Natural killer cell treated with Interleukin-12 subunit alpha and Interleukin-12 subunit beta and Interleukin-15 and Interleukin-18, amount 100 ng/mL, for 72 hours (primary cell): ENCODE measurements at regions not wholly inside any gene's neighbourhood (a gene's known extent, or its start where the extent isn't known, plus 50 kb on each side); places are given as distances from the start of the nearest gene placed in this dataset.
"Not testable (repeated sequence)": the region's sequence is repeated elsewhere in the genome, so short reads cannot be mapped to it uniquely, and the experiment has no call there.

ENCODE experiments used
- ATAC-seq, 2 donors: fragments of 150-1000 bp; cut with Tn5 transposase in 1 of 2; sonication (Bioruptor Pico), chemical (Tn5 transposase) in 1 of 2; 2 replicates each; pipeline ENCODE4 v1.10.0; 2021
- DNase-seq: peaks from one replicate; pipeline ENCODE4 v3.0.0; 2022; ENCODE audit warnings: low spot score
- H3K27ac Mint-ChIP-seq, 2 donors: 1 replicate in 1 of 2; 2 replicates in 1 of 2; pipeline ENCODE4 v1.8.0; 2022; ENCODE audit warnings: mixed read lengths in 2 of 2, mild to moderate bottlenecking in 1 of 2, moderate library complexity in 1 of 2
- H3K27me3 Mint-ChIP-seq, 2 donors: 1 replicate in 1 of 2; 2 replicates in 1 of 2; pipeline ENCODE4 v1.8.0; 2022; ENCODE audit warnings: mixed read lengths in 2 of 2
- H3K36me3 Mint-ChIP-seq: one replicate; pipeline ENCODE4 v1.8.0; 2022; ENCODE audit warnings: mixed read lengths
- H3K4me1 Mint-ChIP-seq, 2 donors: 1 replicate in 1 of 2; 2 replicates in 1 of 2; pipeline ENCODE4 v1.8.0; 2022; ENCODE audit warnings: low read depth in 2 of 2, mixed read lengths in 2 of 2, mild to moderate bottlenecking in 1 of 2
- H3K4me3 Mint-ChIP-seq: one replicate; pipeline ENCODE4 v1.8.0; 2022; ENCODE audit warnings: mixed read lengths
- H3K9me3 Mint-ChIP-seq: 2 replicates; pipeline ENCODE4 v1.8.0; 2022; ENCODE audit warnings: mixed read lengths

DNA sequence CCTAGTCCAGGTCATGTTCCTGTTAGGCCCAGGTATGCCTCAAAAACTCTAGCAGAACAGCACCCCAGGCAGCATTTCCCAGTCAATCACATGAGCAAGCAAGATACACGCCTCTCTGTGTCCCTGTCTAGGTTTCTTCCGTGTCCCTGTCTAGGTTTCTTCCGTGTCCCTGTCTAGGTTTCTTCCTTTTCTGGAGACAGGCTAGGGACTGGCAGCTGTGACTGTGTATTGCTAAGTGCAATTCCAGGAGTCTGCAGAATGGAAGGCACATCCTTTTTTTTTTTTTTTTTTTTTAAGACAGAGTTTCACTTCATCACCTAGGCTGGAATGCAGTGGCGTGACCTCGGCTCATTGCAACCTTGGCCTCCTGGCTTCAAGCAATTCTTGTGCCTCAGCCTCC, 77.6 kb downstream of the SETD4 start:
- Mint-ChIP-seq H3K27ac (no peak overlapping the region), H3K27me3 (peaks cover 14 to 39% of the 10 kb centered on the region in 2 donors), H3K36me3 (no peaks in the 10 kb centered on the region), H3K4me1 (no peaks in the 10 kb centered on the region), H3K4me3 (no peak overlapping the region), H3K9me3 (no peaks in the 10 kb centered on the region)
- ATAC-seq (no peak), DNase-seq (no peak)

DNA sequence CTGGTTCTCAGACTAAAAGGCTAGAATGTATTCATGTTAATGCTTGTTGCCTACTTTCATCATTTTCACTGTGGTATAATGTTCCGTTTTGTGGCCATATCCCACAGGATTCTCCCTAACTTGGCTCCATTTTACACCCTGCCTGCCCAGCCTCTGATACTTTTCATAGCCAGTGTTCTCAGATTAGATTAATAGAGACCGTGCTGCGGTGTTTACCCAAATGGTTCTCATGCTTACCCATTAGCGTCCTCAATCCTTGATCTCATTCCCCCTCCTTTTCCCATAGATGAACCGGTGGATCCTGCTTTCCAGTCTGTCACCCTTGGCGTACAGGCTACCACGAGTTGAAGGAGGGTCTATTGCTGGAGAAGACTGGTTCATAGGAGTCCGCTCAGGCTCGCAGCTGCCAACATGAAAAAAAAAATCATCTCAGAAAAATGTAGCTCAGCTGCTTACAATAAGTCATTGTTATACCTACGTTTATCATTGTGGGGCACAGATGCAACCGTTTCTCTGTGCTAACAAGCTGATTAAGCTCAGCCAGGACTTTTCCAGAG, 78.7 kb downstream of the SETD4 start:
- no peak for DNase-seq
- Mint-ChIP-seq H3K27me3 (peaks cover 18 to 40% of the 10 kb centered on the region in 2 donors), H3K36me3 (no peaks in the 10 kb centered on the region), H3K27ac (no peak overlapping the region), H3K4me1 (no peaks in the 10 kb centered on the region), H3K9me3 (no peaks in the 10 kb centered on the region), H3K4me3 (no peak overlapping the region)
- no peak for ATAC-seq

GRCh38 chr21:35980821-35981220, 79.5 kb downstream of the SETD4 start:
- Mint-ChIP-seq H3K9me3 (no peaks in the 10 kb centered on the region), H3K4me1 (no peaks in the 10 kb centered on the region), H3K4me3 (no peak overlapping the region), H3K27me3 (peaks cover 19 to 40% of the 10 kb centered on the region in 2 donors), H3K36me3 (no peaks in the 10 kb centered on the region), H3K27ac (no peak overlapping the region)
- no peak for DNase-seq
- no peak for ATAC-seq

GRCh38 chr21:35977860-35978259, 82.5 kb downstream of the SETD4 start:
- peaks cover 16 to 27% of the 10 kb centered on the region in 2 donors for H3K27me3 Mint-ChIP-seq
- not testable (repeated sequence) for H3K4me1 Mint-ChIP-seq, H3K27ac Mint-ChIP-seq, DNase-seq, H3K36me3 Mint-ChIP-seq, H3K4me3 Mint-ChIP-seq, ATAC-seq, H3K9me3 Mint-ChIP-seq

- DNase-seq = no peak
- Mint-ChIP-seq H3K4me1 (no peaks in the 10 kb centered on the region), H3K9me3 (no peaks in the 10 kb centered on the region), H3K4me3 (no peak overlapping the region), H3K36me3 (no peaks in the 10 kb centered on the region), H3K27me3 (peaks cover 16 to 18% of the 10 kb centered on the region in 2 donors), H3K27ac (no peak overlapping the region)
- ATAC-seq = no peak
Observed at GRCh38 chr21:35976929-35977328, 83.4 kb downstream of the SETD4 start.

- H3K27me3 Mint-ChIP-seq = peaks cover 16 to 18% of the 10 kb centered on the region in 2 donors
- H3K36me3 Mint-ChIP-seq = no peaks in the 10 kb centered on the region
- H3K4me3 Mint-ChIP-seq = no peak overlapping the region
- H3K4me1 Mint-ChIP-seq = no peaks in the 10 kb centered on the region
- ATAC-seq (no peak), DNase-seq (no peak)
- H3K27ac Mint-ChIP-seq = no peak overlapping the region
- no peaks in the 10 kb centered on the region for H3K9me3 Mint-ChIP-seq
Observed at GRCh38 chr21:35976481-35976880, 83.8 kb downstream of the SETD4 start.

DNA sequence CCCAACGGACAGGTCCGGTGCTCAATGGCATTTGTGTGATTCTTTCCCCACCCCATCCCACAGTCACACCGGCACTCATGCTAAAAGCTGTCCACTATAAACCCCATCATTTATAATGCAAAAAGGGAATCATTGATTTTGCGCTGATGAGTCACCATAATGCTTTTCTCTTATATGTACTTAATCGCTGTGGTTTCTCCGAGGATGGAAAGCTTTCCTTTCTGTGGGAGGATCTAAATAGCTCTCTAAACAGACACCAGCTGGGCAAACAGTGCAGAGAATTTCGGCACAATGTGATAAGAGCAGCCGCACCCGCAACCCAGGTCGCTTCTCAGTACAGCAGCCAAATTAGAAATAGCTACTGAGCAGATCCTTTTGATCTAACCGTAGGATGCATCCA, 85.6 kb downstream of the SETD4 start:
- DNase-seq (no peak), ATAC-seq (no peak)
- Mint-ChIP-seq H3K27ac (no peak overlapping the region), H3K27me3 (peaks cover 16 to 18% of the 10 kb centered on the region in 2 donors), H3K36me3 (no peaks in the 10 kb centered on the region), H3K9me3 (no peaks in the 10 kb centered on the region), H3K4me1 (no peaks in the 10 kb centered on the region), H3K4me3 (no peak overlapping the region)

GRCh38 chr21:35971824-35972223, 88.5 kb downstream of the SETD4 start:
- no peak overlapping the region for H3K27ac Mint-ChIP-seq
- no peak for DNase-seq
- no peaks in the 10 kb centered on the region for H3K4me1 Mint-ChIP-seq
- H3K9me3 Mint-ChIP-seq = no peaks in the 10 kb centered on the region
- H3K27me3 Mint-ChIP-seq = peaks cover 0 to 11% of the 10 kb centered on the region in 2 donors
- no peaks in the 10 kb centered on the region for H3K36me3 Mint-ChIP-seq
- ATAC-seq = no peak
- H3K4me3 Mint-ChIP-seq = no peak overlapping the region

- Mint-ChIP-seq H3K27me3 (peaks cover 8 to 14% of the 10 kb centered on the region in 2 donors), H3K4me1 (no peaks in the 10 kb centered on the region), H3K9me3 (no peaks in the 10 kb centered on the region), H3K27ac (no peak overlapping the region), H3K36me3 (no peaks in the 10 kb centered on the region), H3K4me3 (no peak overlapping the region)
- no peak for ATAC-seq
- DNase-seq = no peak
Observed at GRCh38 chr21:35969281-35969680, 91.0 kb downstream of the SETD4 start.

GRCh38 chr21:35968564-35968963, 91.8 kb downstream of the SETD4 start:
- no peaks in the 10 kb centered on the region for H3K36me3 Mint-ChIP-seq

GRCh38 chr21:35965699-35966098, 94.6 kb downstream of the SETD4 start:
- Mint-ChIP-seq H3K27ac (no peak overlapping the region), H3K36me3 (no peaks in the 10 kb centered on the region), H3K27me3 (peaks cover 18 to 22% of the 10 kb centered on the region in 2 donors), H3K9me3 (no peaks in the 10 kb centered on the region), H3K4me1 (no peaks in the 10 kb centered on the region), H3K4me3 (no peak overlapping the region)
- ATAC-seq (no peak), DNase-seq (no peak)

More at GRCh38 chr21:35968564-35968963, 91.8 kb downstream of the SETD4 start:
- Mint-ChIP-seq H3K4me3 (no peak overlapping the region), H3K27ac (no peak overlapping the region), H3K9me3 (no peaks in the 10 kb centered on the region), H3K27me3 (peaks cover 8 to 12% of the 10 kb centered on the region in 2 donors), H3K4me1 (no peaks in the 10 kb centered on the region)
- ATAC-seq (no peak), DNase-seq (no peak)

- no peaks in the 10 kb centered on the region for H3K36me3 Mint-ChIP-seq
- DNase-seq = no peak
- H3K9me3 Mint-ChIP-seq = no peaks in the 10 kb centered on the region
- H3K27ac Mint-ChIP-seq = no peak overlapping the region
- peaks cover 29 to 30% of the 10 kb centered on the region in 2 donors for H3K27me3 Mint-ChIP-seq
- no peak overlapping the region for H3K4me3 Mint-ChIP-seq
- ATAC-seq = no peak
- H3K4me1 Mint-ChIP-seq = no peaks in the 10 kb centered on the region
Observed at GRCh38 chr21:35963920-35964451, 96.3 kb downstream of the SETD4 start.

DNA sequence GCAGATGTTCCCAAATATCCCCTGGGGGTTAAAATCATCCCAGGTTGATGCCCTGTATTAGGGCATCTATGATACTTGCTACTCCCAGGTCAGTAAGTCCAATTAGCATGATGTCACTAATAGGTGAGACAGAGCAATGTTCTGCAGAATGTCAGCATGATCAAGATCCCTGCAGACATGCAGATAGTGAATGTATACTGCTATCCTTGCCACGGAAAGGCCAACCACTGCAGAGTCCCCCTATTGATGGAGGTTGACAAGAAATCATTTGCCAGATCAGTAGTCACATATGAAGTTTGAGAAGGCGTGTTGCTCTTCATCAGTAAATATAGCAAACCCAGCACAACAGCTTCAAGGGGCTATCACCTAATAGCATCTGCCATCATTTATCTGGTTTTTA, 97.4 kb downstream of the SETD4 start:
- Mint-ChIP-seq H3K36me3 (no peaks in the 10 kb centered on the region), H3K4me1 (no peaks in the 10 kb centered on the region), H3K4me3 (no peak overlapping the region), H3K27me3 (peaks cover 31 to 36% of the 10 kb centered on the region in 2 donors), H3K27ac (no peak overlapping the region), H3K9me3 (no peaks in the 10 kb centered on the region)
- ATAC-seq (no peak), DNase-seq (no peak)

DNA sequence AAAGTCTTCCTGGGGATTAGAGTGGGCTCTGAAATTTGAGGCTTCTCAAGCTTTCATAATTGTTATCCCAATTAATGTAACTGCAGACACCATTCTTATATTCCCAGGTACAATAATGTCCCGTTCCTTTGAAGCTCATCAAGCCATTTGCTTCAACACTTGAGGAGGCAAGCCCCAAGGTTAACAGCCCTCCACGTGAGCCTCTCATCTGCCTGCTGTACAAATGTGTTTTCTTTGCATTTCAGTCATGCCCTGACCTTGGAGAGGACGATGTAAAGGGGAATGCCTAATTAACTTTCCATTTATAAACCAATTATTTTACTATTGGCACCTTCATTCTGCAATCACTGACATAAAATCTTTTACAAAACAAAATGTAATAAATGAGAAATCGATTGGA, 106.3 kb downstream of the SETD4 start:
- Mint-ChIP-seq H3K4me3 (no peak overlapping the region), H3K27ac (no peak overlapping the region), H3K36me3 (no peaks in the 10 kb centered on the region), H3K9me3 (no peaks in the 10 kb centered on the region), H3K27me3 (peaks cover 9 to 17% of the 10 kb centered on the region in 2 donors), H3K4me1 (no peaks in the 10 kb centered on the region)
- ATAC-seq (no peak), DNase-seq (no peak)

GRCh38 chr21:35953597-35953996, 106.7 kb downstream of the SETD4 start:
- no peak for ATAC-seq
- no peak for DNase-seq
- Mint-ChIP-seq H3K4me3 (no peak overlapping the region), H3K27me3 (peaks cover 7 to 12% of the 10 kb centered on the region in 2 donors), H3K36me3 (no peaks in the 10 kb centered on the region), H3K4me1 (no peaks in the 10 kb centered on the region), H3K9me3 (no peaks in the 10 kb centered on the region), H3K27ac (no peak overlapping the region)
